ENCODE measurements at regions not wholly inside any gene's neighbourhood (a gene's known extent, or its start where the extent isn't known, plus 50 kb on each side); places are given as distances from the start of the nearest gene placed in this dataset.

GRCh38 chr13:112179995-112180394 is 113.0 kb downstream of the SOX1 start:
- H4K20me1 ChIP-seq (ENCODE audit: insufficient read depth, low read length), result no peaks in the 10 kb centered on the region
- FAIRE-seq, result no peak
- H3K9ac ChIP-seq (ENCODE audit: low read length), result no peak overlapping the region
- H3K9me3 Mint-ChIP-seq (ENCODE audit: unreplicated experiment), result peaks cover 8% of the 10 kb centered on the region
- H3K4me2 ChIP-seq (ENCODE audit: low read length), result no peak overlapping the region
- no peaks in the 10 kb centered on the region for H3K79me2 ChIP-seq (ENCODE audit: insufficient read depth, low read length)
- no peaks in the 10 kb centered on the region for H3K36me3 ChIP-seq (ENCODE audit: insufficient read depth, low read length)
- H2AFZ ChIP-seq (ENCODE audit: low read depth, low read length), result no peak overlapping the region
- no peaks in the 10 kb centered on the region for H3K4me1 ChIP-seq (ENCODE audit: insufficient read depth, low read length)
- no peak overlapping the region for H3K4me3 ChIP-seq (ENCODE audit: insufficient read depth, low read depth, low read length)
- peaks cover 10% of the 10 kb centered on the region for H3K9me3 ChIP-seq (ENCODE audit: insufficient read depth, low read depth, low read length)
- H3K4me1 Mint-ChIP-seq (ENCODE audit: low read depth, unreplicated experiment), result peaks cover 2% of the 10 kb centered on the region
- no peak for TF ChIP-seq EZH2 (IDR thresholded peaks at IDR 0.05; ENCODE audit: insufficient read depth, low read length)
- TF ChIP-seq, protein P1, sequence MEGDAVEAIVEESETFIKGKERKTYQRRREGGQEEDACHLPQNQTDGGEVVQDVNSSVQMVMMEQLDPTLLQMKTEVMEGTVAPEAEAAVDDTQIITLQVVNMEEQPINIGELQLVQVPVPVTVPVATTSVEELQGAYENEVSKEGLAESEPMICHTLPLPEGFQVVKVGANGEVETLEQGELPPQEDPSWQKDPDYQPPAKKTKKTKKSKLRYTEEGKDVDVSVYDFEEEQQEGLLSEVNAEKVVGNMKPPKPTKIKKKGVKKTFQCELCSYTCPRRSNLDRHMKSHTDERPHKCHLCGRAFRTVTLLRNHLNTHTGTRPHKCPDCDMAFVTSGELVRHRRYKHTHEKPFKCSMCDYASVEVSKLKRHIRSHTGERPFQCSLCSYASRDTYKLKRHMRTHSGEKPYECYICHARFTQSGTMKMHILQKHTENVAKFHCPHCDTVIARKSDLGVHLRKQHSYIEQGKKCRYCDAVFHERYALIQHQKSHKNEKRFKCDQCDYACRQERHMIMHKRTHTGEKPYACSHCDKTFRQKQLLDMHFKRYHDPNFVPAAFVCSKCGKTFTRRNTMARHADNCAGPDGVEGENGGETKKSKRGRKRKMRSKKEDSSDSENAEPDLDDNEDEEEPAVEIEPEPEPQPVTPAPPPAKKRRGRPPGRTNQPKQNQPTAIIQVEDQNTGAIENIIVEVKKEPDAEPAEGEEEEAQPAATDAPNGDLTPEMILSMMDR (IDR thresholded peaks at IDR 0.05; ENCODE audit: insufficient read depth, low read depth, low read length), result no peak
- H3K4me3 Mint-ChIP-seq (ENCODE audit: unreplicated experiment), result no peak overlapping the region
- peaks cover 65% of the 10 kb centered on the region for H3K27me3 Mint-ChIP-seq (ENCODE audit: low read depth, unreplicated experiment)
- no peaks in the 10 kb centered on the region for H3K36me3 Mint-ChIP-seq (ENCODE audit: low read depth, unreplicated experiment)
- H3K27ac ChIP-seq (ENCODE audit: low read depth, low read length), result no peak overlapping the region
- DNase-seq (ENCODE audit: low read depth), result no peak
- no peak overlapping the region for H3K27ac Mint-ChIP-seq (ENCODE audit: unreplicated experiment)
- no peaks in the 10 kb centered on the region for H3K27me3 ChIP-seq (ENCODE audit: insufficient read depth, low read length)

GRCh38 chr13:112181336-112182067 is 114.6 kb downstream of the SOX1 start:
- Mint-ChIP-seq H3K27me3 (ENCODE audit: low read depth, unreplicated experiment) (peaks cover 75% of the 10 kb centered on the region), H3K27ac (ENCODE audit: unreplicated experiment) (no peak overlapping the region), H3K9me3 (ENCODE audit: unreplicated experiment) (peaks cover 3% of the 10 kb centered on the region), H3K36me3 (ENCODE audit: low read depth, unreplicated experiment) (peaks cover 1% of the 10 kb centered on the region), H3K4me3 (ENCODE audit: unreplicated experiment) (no peak overlapping the region), H3K4me1 (ENCODE audit: low read depth, unreplicated experiment) (no peaks in the 10 kb centered on the region)
- no peak for FAIRE-seq
- DNase-seq (ENCODE audit: low read depth), result no peak
- Histone ChIP-seq H3K36me3 (ENCODE audit: insufficient read depth, low read length) (no peaks in the 10 kb centered on the region), H3K4me3 (ENCODE audit: insufficient read depth, low read depth, low read length) (no peak overlapping the region), H3K27ac (ENCODE audit: low read depth, low read length) (no peak overlapping the region), H3K9me3 (ENCODE audit: insufficient read depth, low read depth, low read length) (peaks cover 10% of the 10 kb centered on the region), H3K4me1 (ENCODE audit: insufficient read depth, low read length) (no peaks in the 10 kb centered on the region), H3K9ac (ENCODE audit: low read length) (no peak overlapping the region), H3K27me3 (ENCODE audit: insufficient read depth, low read length) (no peaks in the 10 kb centered on the region), H3K79me2 (ENCODE audit: insufficient read depth, low read length) (no peaks in the 10 kb centered on the region), H2AFZ (ENCODE audit: low read depth, low read length) (no peak overlapping the region), H4K20me1 (ENCODE audit: insufficient read depth, low read length) (no peaks in the 10 kb centered on the region), H3K4me2 (ENCODE audit: low read length) (no peak overlapping the region)
- no peak for TF ChIP-seq EZH2 (IDR thresholded peaks at IDR 0.05; ENCODE audit: insufficient read depth, low read length)
- TF ChIP-seq, protein P1 (IDR thresholded peaks at IDR 0.05; ENCODE audit: insufficient read depth, low read depth, low read length), result no peak

DNA sequence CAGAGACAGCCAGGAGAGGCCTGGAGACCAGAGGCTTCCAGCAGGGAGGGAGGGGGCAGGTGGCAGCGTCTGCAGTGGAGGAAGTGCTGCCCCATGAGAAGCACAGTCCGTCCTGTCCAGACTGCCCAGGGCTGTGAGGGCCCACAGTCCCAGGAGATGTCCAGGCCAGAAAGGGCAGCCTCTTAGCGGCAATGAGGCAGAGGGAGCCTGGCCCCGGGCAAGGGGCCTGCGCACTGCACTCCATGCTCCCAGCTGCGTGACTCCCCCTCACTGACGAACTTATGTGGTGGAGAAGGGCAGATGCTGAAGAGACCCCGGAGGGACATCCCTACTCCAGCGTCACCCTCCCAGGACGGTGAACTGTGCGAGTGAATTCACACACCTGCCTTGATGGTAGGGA is 115.3 kb downstream of the SOX1 start:
- Mint-ChIP-seq H3K9me3 (ENCODE audit: unreplicated experiment) (peaks cover 6% of the 10 kb centered on the region), H3K36me3 (ENCODE audit: low read depth, unreplicated experiment) (peaks cover 1% of the 10 kb centered on the region), H3K27ac (ENCODE audit: unreplicated experiment) (no peak overlapping the region), H3K4me3 (ENCODE audit: unreplicated experiment) (no peak overlapping the region), H3K27me3 (ENCODE audit: low read depth, unreplicated experiment) (peaks cover 74% of the 10 kb centered on the region), H3K4me1 (ENCODE audit: low read depth, unreplicated experiment) (no peaks in the 10 kb centered on the region)
- FAIRE-seq, result no peak
- DNase-seq (ENCODE audit: low read depth), result no peak
- Histone ChIP-seq H3K9ac (ENCODE audit: low read length) (no peak overlapping the region), H3K79me2 (ENCODE audit: insufficient read depth, low read length) (no peaks in the 10 kb centered on the region), H3K4me2 (ENCODE audit: low read length) (no peak overlapping the region), H2AFZ (ENCODE audit: low read depth, low read length) (no peak overlapping the region), H3K4me3 (ENCODE audit: insufficient read depth, low read depth, low read length) (no peak overlapping the region), H3K27ac (ENCODE audit: low read depth, low read length) (no peak overlapping the region), H3K4me1 (ENCODE audit: insufficient read depth, low read length) (no peaks in the 10 kb centered on the region), H3K9me3 (ENCODE audit: insufficient read depth, low read depth, low read length) (peaks cover 11% of the 10 kb centered on the region), H3K36me3 (ENCODE audit: insufficient read depth, low read length) (no peaks in the 10 kb centered on the region), H4K20me1 (ENCODE audit: insufficient read depth, low read length) (no peaks in the 10 kb centered on the region), H3K27me3 (ENCODE audit: insufficient read depth, low read length) (no peaks in the 10 kb centered on the region)
- TF ChIP-seq, protein P1 (IDR thresholded peaks at IDR 0.05; ENCODE audit: insufficient read depth, low read depth, low read length), result no peak
- TF ChIP-seq EZH2 (IDR thresholded peaks at IDR 0.05; ENCODE audit: insufficient read depth, low read length), result no peak

Data from astrocyte (in vitro differentiated cells and primary cell).